ENCODE measurements at regions not wholly inside any gene's neighbourhood (a gene's known extent, or its start where the extent isn't known, plus 50 kb on each side); places are given as distances from the start of the nearest gene placed in this dataset.
"Not testable (repeated sequence)": the region's sequence is repeated elsewhere in the genome, so short reads cannot be mapped to it uniquely, and the experiment has no call there.

DNA sequence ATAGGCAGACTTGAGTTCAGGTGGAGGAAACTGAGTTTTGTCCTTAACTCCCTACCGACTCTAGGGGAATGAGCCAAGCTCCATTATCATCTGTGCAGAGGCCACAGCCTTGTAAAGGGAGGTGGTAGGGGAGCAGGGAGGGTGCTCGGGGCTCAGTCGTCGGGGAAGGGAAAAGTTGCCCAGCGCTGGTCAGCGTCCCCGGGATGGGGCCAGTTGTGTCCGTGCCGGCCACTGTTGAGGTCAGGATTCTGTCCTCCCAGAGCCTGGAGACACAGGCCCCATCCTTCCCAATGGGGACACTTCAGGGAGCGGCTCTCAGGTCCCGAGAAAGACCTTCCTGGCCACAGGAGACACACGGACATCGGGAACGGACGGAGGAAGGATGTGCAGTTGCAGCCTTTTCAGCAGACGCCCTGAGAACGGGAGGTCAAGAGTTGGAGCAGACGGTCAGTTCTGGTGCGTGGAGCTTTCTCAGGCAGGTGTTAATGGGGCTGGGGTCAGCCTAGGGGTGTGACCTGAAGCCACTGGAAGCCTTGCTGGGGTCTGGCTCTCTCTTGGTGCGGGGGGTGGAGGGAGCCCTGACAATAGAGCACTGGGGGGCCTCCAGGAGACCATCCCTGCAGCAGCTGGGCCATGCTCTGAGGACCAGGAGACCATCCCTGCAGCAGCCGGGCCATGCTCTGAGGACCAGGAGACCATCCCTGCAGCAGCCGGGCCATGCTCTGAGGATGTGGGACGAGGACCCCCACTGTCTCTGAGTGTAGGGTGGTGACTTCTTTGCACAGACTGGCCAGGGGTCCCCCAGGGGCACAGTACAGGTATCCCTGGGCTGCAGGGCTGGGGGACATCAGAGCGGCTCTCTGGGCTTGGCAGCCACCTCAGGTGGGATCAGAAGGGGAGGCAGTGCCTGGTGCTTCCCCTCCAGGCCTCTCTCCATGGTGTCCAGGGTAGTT lies 394.7 kb downstream of the TMEM121 start:
- not testable (repeated sequence) for H3K18ac ChIP-seq (ENCODE audit: low read length); H2AFZ ChIP-seq (ENCODE audit: insufficient read depth, low read length, poor library complexity); H2BK5ac ChIP-seq (ENCODE audit: low read depth, low read length, poor library complexity); DNase-seq; H3K27ac ChIP-seq (ENCODE audit: low read depth, low read length); H3K4me1 ChIP-seq (ENCODE audit: control insufficient read depth in 1 of 2, insufficient read depth in 2 of 2, low read length in 2 of 2); H3K4ac ChIP-seq (ENCODE audit: low read depth, low read length); H3K79me1 ChIP-seq (ENCODE audit: low read length); H3K79me2 ChIP-seq (ENCODE audit: control insufficient read depth, insufficient read depth, low read length, poor library complexity); H3K27me3 ChIP-seq (ENCODE audit: insufficient read depth, low read length); H3K14ac ChIP-seq (ENCODE audit: low read length); H4K91ac ChIP-seq (ENCODE audit: low read depth, low read length); H4K8ac ChIP-seq (ENCODE audit: low read depth, low read length); H3K36me3 ChIP-seq (ENCODE audit: control insufficient read depth in 1 of 2, insufficient read depth in 2 of 2, low read length in 2 of 2); H2AK5ac ChIP-seq (ENCODE audit: low read length); H3K4me2 ChIP-seq (ENCODE audit: low read length); H2BK12ac ChIP-seq (ENCODE audit: low read length); H2BK120ac ChIP-seq (ENCODE audit: insufficient read depth, low read length, poor library complexity); H3K4me3 ChIP-seq (ENCODE audit: low read depth, low read length); H3K9ac ChIP-seq (ENCODE audit: low read length); H3K23ac ChIP-seq (ENCODE audit: low read length); H4K12ac ChIP-seq (ENCODE audit: low read depth, low read length)
- H3K9me3 ChIP-seq (ENCODE audit: insufficient read depth, low read depth, low read length): peaks cover 68% of the 10 kb centered on the region
- WGBS (ENCODE audit: extremely low coverage, insufficient coverage, insufficient read length): no CpG with 5 or more reads among the region's 24 CpGs

DNA sequence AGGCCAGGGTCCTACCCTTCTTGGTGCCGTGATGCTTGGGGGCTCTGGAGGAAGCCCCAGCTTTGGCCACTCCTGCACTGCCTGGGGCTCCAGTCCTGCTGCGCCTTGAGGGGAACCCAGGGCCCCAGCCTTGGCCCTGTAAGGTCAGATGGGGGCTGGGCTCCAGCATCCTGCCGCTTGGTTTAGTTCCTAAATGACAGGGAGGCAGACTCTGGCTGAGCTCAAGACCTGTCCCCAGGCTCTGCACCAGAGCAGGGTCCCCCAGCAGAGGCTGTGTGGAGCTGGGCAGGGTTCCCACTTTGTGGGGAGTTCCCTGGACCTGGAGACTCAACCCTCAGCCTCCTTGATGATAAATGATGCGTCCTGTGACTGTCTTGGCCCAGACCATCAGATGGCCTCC lies 395.4 kb downstream of the TMEM121 start:
- not testable (repeated sequence) for H3K9ac ChIP-seq (ENCODE audit: low read length); H3K79me1 ChIP-seq (ENCODE audit: low read length); H2BK5ac ChIP-seq (ENCODE audit: low read depth, low read length, poor library complexity); DNase-seq; H2BK120ac ChIP-seq (ENCODE audit: insufficient read depth, low read length, poor library complexity); H3K27ac ChIP-seq (ENCODE audit: low read depth, low read length); H4K12ac ChIP-seq (ENCODE audit: low read depth, low read length); H4K91ac ChIP-seq (ENCODE audit: low read depth, low read length); H3K4me3 ChIP-seq (ENCODE audit: low read depth, low read length); H4K8ac ChIP-seq (ENCODE audit: low read depth, low read length); H3K27me3 ChIP-seq (ENCODE audit: insufficient read depth, low read length); H2AK5ac ChIP-seq (ENCODE audit: low read length); H3K79me2 ChIP-seq (ENCODE audit: control insufficient read depth, insufficient read depth, low read length, poor library complexity); H3K4ac ChIP-seq (ENCODE audit: low read depth, low read length); H3K18ac ChIP-seq (ENCODE audit: low read length); H3K14ac ChIP-seq (ENCODE audit: low read length); H2BK12ac ChIP-seq (ENCODE audit: low read length); H3K36me3 ChIP-seq (ENCODE audit: control insufficient read depth in 1 of 2, insufficient read depth in 2 of 2, low read length in 2 of 2); H2AFZ ChIP-seq (ENCODE audit: insufficient read depth, low read length, poor library complexity); H3K23ac ChIP-seq (ENCODE audit: low read length); H3K4me1 ChIP-seq (ENCODE audit: control insufficient read depth in 1 of 2, insufficient read depth in 2 of 2, low read length in 2 of 2); H3K4me2 ChIP-seq (ENCODE audit: low read length)
- H3K9me3 ChIP-seq (ENCODE audit: insufficient read depth, low read depth, low read length): peaks cover 68% of the 10 kb centered on the region
- no CpG with 5 or more reads among the region's 4 CpGs for WGBS (ENCODE audit: extremely low coverage, insufficient coverage, insufficient read length)

DNA sequence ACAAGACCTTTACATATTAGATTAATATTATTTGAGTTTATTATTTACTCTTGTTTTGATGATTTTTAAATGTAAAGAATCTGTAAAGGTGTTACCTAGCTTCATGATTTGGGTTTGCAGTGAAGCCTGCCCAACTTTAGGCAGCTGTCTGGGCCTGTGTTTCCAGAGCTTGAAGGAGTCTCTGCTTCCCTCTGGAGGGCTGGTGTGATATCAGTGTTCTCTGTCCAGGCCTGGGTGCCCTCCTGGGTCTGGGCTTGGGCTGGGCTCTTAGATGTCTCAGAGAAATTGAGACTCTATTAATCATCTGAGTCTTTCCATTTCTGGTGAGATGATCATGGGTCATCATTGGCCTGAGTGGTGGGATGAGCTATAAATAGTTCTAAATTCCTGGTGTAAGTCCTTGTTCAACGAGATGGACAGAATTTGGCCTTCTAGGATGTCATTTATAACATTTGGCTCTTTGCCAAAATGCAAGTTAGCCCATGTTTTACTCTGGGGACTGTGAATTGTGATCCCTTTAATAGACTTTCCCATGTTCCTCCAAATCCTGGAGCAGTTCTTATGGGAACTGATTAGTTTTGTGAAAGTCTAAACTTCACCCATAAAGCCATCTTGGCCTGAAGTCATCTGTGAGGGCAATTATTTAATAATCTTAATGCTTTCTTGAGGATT lies 397.3 kb downstream of the TMEM121 start:
- WGBS (ENCODE audit: extremely low coverage, insufficient coverage, insufficient read length): no CpG with 5 or more reads among the region's 1 CpG
- not testable (repeated sequence) for H2AK5ac ChIP-seq (ENCODE audit: low read length)

DNA sequence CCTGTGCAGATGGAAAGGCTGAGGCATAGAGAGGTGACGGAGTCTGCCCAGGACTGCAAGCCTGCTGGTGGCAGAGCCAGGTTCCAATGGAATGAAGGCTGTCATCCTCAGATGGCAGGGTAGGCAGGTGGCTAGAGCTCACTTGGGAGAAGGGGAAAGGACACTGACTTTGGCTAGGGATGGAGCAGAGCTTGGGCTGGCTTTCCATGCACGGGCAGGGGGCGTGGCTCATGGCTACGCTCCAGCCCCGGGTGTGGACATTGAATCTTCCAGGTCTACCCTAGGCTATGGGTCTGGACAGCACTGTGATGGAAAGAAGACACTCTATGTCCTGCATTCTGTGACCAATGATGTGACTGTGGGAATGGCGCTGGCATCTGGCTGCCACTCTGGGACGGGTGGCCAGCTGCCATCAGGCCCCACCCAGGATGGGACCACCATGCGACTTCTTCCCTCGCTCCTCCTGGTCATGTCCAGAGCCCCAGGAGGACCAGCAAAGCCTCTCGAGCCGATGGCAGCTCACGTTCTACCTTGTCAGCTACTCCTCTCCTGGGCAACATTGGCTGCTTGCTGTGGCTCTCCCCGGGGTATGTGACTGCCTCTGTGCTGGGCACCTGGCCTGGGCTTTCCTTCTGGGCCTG lies 398.7 kb downstream of the TMEM121 start:
- Histone ChIP-seq H2BK12ac (ENCODE audit: low read length) (no peak overlapping the region), H3K23ac (ENCODE audit: low read length) (no peak overlapping the region), H3K18ac (ENCODE audit: low read length) (no peak overlapping the region), H3K79me1 (ENCODE audit: low read length) (no peaks in the 10 kb centered on the region), H4K12ac (ENCODE audit: low read depth, low read length) (no peak overlapping the region), H4K91ac (ENCODE audit: low read depth, low read length) (no peak overlapping the region), H3K4me1 (ENCODE audit: control insufficient read depth in 1 of 2, insufficient read depth in 2 of 2, low read length in 2 of 2) (no peaks in the 10 kb centered on the region), H3K4me3 (ENCODE audit: low read depth, low read length) (no peak overlapping the region), H3K27me3 (ENCODE audit: insufficient read depth, low read length) (no peaks in the 10 kb centered on the region), H3K36me3 (ENCODE audit: control insufficient read depth in 1 of 2, insufficient read depth in 2 of 2, low read length in 2 of 2) (no peaks in the 10 kb centered on the region), H4K8ac (ENCODE audit: low read depth, low read length) (no peak overlapping the region), H3K9me3 (ENCODE audit: insufficient read depth, low read depth, low read length) (peaks cover 72% of the 10 kb centered on the region), H2BK5ac (ENCODE audit: low read depth, low read length, poor library complexity) (no peak overlapping the region), H3K4ac (ENCODE audit: low read depth, low read length) (no peak overlapping the region), H3K4me2 (ENCODE audit: low read length) (no peak overlapping the region), H3K27ac (ENCODE audit: low read depth, low read length) (no peak overlapping the region), H2AFZ (ENCODE audit: insufficient read depth, low read length, poor library complexity) (no peak overlapping the region), H3K9ac (ENCODE audit: low read length) (no peak overlapping the region), H3K79me2 (ENCODE audit: control insufficient read depth, insufficient read depth, low read length, poor library complexity) (no peaks in the 10 kb centered on the region), H2BK120ac (ENCODE audit: insufficient read depth, low read length, poor library complexity) (no peak overlapping the region), H2AK5ac (ENCODE audit: low read length) (no peak overlapping the region), H3K14ac (ENCODE audit: low read length) (no peak overlapping the region)
- no peak for DNase-seq
- no CpG with 5 or more reads among the region's 13 CpGs for whole genome bisulfite sequencing (ENCODE audit: extremely low coverage, insufficient coverage, insufficient read length)

More for the DNA sequence above, 397.3 kb downstream of the TMEM121 start:
- not testable (repeated sequence) for H2BK12ac ChIP-seq (ENCODE audit: low read length); H4K91ac ChIP-seq (ENCODE audit: low read depth, low read length); H3K79me1 ChIP-seq (ENCODE audit: low read length); H3K18ac ChIP-seq (ENCODE audit: low read length); H3K4me2 ChIP-seq (ENCODE audit: low read length); DNase-seq; H2BK120ac ChIP-seq (ENCODE audit: insufficient read depth, low read length, poor library complexity); H3K4ac ChIP-seq (ENCODE audit: low read depth, low read length); H3K36me3 ChIP-seq (ENCODE audit: control insufficient read depth in 1 of 2, insufficient read depth in 2 of 2, low read length in 2 of 2); H4K12ac ChIP-seq (ENCODE audit: low read depth, low read length); H2BK5ac ChIP-seq (ENCODE audit: low read depth, low read length, poor library complexity); H3K4me3 ChIP-seq (ENCODE audit: low read depth, low read length); H3K9ac ChIP-seq (ENCODE audit: low read length); H3K23ac ChIP-seq (ENCODE audit: low read length); H2AFZ ChIP-seq (ENCODE audit: insufficient read depth, low read length, poor library complexity); H4K8ac ChIP-seq (ENCODE audit: low read depth, low read length); H3K27ac ChIP-seq (ENCODE audit: low read depth, low read length); H3K4me1 ChIP-seq (ENCODE audit: control insufficient read depth in 1 of 2, insufficient read depth in 2 of 2, low read length in 2 of 2); H3K27me3 ChIP-seq (ENCODE audit: insufficient read depth, low read length); H3K14ac ChIP-seq (ENCODE audit: low read length); H3K79me2 ChIP-seq (ENCODE audit: control insufficient read depth, insufficient read depth, low read length, poor library complexity)
- H3K9me3 ChIP-seq (ENCODE audit: insufficient read depth, low read depth, low read length): peaks cover 70% of the 10 kb centered on the region
